H9 (cell line): ENCODE measurements at regions not wholly inside any gene's neighbourhood (a gene's known extent, or its start where the extent isn't known, plus 50 kb on each side); places are given as distances from the start of the nearest gene placed in this dataset.

Source experiments
- DNase-seq: peaks from one replicate; pipeline ENCODE4 v3.0.0-alpha.2; 2017
- H2AFZ ChIP-seq: one replicate; pipeline ENCODE4 v1.6.1; 2013; ENCODE audit warnings: mild to moderate bottlenecking, low read length, control low read depth, moderate library complexity
- H2AK5ac ChIP-seq: 2 replicates; pipeline ENCODE4 v1.6.1; 2013; ENCODE audit warnings: low read length, control low read depth, mixed read lengths; ENCODE audit not compliant: insufficient read length
- H2BK120ac ChIP-seq: one replicate; pipeline ENCODE4 v1.6.1; 2013; ENCODE audit warnings: low read depth, mild to moderate bottlenecking, low read length, control low read depth, inconsistent platforms; ENCODE audit not compliant: poor library complexity, severe bottlenecking
- H2BK12ac ChIP-seq: 2 replicates; pipeline ENCODE4 v1.6.1; 2013; ENCODE audit warnings: low read length, control low read depth, mixed read lengths, low read depth; ENCODE audit not compliant: insufficient read length
- H2BK15ac ChIP-seq: 2 replicates; pipeline ENCODE4 v1.6.1; 2013; ENCODE audit warnings: low read depth, low read length, control low read depth
- H2BK20ac ChIP-seq: one replicate; pipeline ENCODE4 v1.6.1; 2013; ENCODE audit warnings: low read depth, mild to moderate bottlenecking, low read length, control low read depth, inconsistent platforms; ENCODE audit not compliant: poor library complexity, severe bottlenecking
- H2BK5ac ChIP-seq: 2 replicates; pipeline ENCODE4 v1.6.1; 2013; ENCODE audit warnings: low read length, control low read depth, mixed read lengths; ENCODE audit not compliant: insufficient read length
- H3K14ac ChIP-seq: 2 replicates; pipeline ENCODE4 v1.6.1; 2013; ENCODE audit warnings: low read length, control low read depth; ENCODE audit not compliant: insufficient read depth
- H3K18ac ChIP-seq: 2 replicates; pipeline ENCODE4 v1.6.1; 2013; ENCODE audit warnings: low read depth, mild to moderate bottlenecking, mixed read lengths, low read length, control low read depth; ENCODE audit not compliant: insufficient read length
- H3K23ac ChIP-seq: 2 replicates; pipeline ENCODE4 v1.6.1; 2013; ENCODE audit warnings: low read length, control low read depth, mixed read lengths, low read depth; ENCODE audit not compliant: insufficient read length
- H3K23me2 ChIP-seq: 2 replicates; pipeline ENCODE4 v1.6.1; 2013; ENCODE audit warnings: low read depth, mild to moderate bottlenecking, mixed read lengths, low read length, control low read depth; ENCODE audit not compliant: insufficient read length, poor library complexity, severe bottlenecking
- H3K27ac ChIP-seq: 2 replicates; pipeline ENCODE4 v1.5.1; 2013; ENCODE audit warnings: low read length, control low read depth, mixed read lengths, low read depth; ENCODE audit not compliant: insufficient read length
- H3K27me3 ChIP-seq: 2 replicates; pipeline ENCODE4 v1.6.1; 2013; ENCODE audit warnings: low read length, control low read depth, inconsistent platforms; ENCODE audit not compliant: insufficient read depth
- H3K4ac ChIP-seq: 2 replicates; pipeline ENCODE4 v1.6.1; 2013; ENCODE audit warnings: low read depth, mild to moderate bottlenecking, control low read depth, inconsistent platforms, low read length, moderate library complexity
- H3K4me1 ChIP-seq: 2 replicates; pipeline ENCODE4 v1.6.1; 2013; ENCODE audit warnings: low read length, control low read depth, inconsistent platforms; ENCODE audit not compliant: insufficient read depth
- H3K4me2 ChIP-seq: 2 replicates; pipeline ENCODE4 v1.6.1; 2013; ENCODE audit warnings: low read length, control low read depth, mixed read lengths; ENCODE audit not compliant: insufficient read length, insufficient read depth
- H3K56ac ChIP-seq: 2 replicates; pipeline ENCODE4 v1.6.1; 2013; ENCODE audit warnings: low read depth, mild to moderate bottlenecking, mixed read lengths, low read length, control low read depth; ENCODE audit not compliant: insufficient read length
- H3K79me1 ChIP-seq: 2 replicates; pipeline ENCODE4 v1.6.1; 2013; ENCODE audit warnings: low read depth, mild to moderate bottlenecking, moderate library complexity, low read length, control low read depth, inconsistent platforms; ENCODE audit not compliant: insufficient read depth, poor library complexity, severe bottlenecking
- H3K79me2 ChIP-seq: 2 replicates; pipeline ENCODE4 v1.6.1; 2013; ENCODE audit warnings: low read length, control low read depth, inconsistent platforms; ENCODE audit not compliant: insufficient read depth
- H3K9ac ChIP-seq: 2 replicates; pipeline ENCODE4 v1.6.1; 2013; ENCODE audit warnings: low read length, control low read depth, mixed read lengths; ENCODE audit not compliant: insufficient read length; ENCODE audit errors: extremely low read depth
- H3K9me3 ChIP-seq: one replicate; pipeline ENCODE4 v1.6.1; 2013; ENCODE audit warnings: low read depth, low read length, inconsistent platforms; ENCODE audit not compliant: control insufficient read depth
- H3T11ph ChIP-seq: one replicate; pipeline ENCODE4 v1.6.1; 2013; ENCODE audit warnings: mild to moderate bottlenecking, low read length, control low read depth, inconsistent platforms
- H4K20me1 ChIP-seq: one replicate; pipeline ENCODE4 v1.6.1; 2013; ENCODE audit not compliant: control insufficient read depth, insufficient read length, insufficient read depth
- H4K5ac ChIP-seq: 2 replicates; pipeline ENCODE4 v1.6.1; 2013; ENCODE audit warnings: low read depth, mild to moderate bottlenecking, mixed read lengths, low read length, control low read depth; ENCODE audit not compliant: insufficient read length
- H4K8ac ChIP-seq: replicated peaks from 2 replicates; pipeline ENCODE4 v1.6.1; 2013; ENCODE audit warnings: low read length, control low read depth, mixed read lengths, low read depth; ENCODE audit not compliant: insufficient read length
- H4K91ac ChIP-seq: 2 replicates; pipeline ENCODE4 v1.6.1; 2013; ENCODE audit warnings: low read depth, mild to moderate bottlenecking, moderate library complexity, mixed read lengths, low read length, control low read depth; ENCODE audit not compliant: insufficient read length
- H3K27ac Mint-ChIP-seq, 3 experiments: 2 replicates in 2 of 3; 3 replicates in 1 of 3; pipeline ENCODE4 v1.8.0; 2020 to 2021; ENCODE audit warnings: mixed read lengths in 3 of 3, mild to moderate bottlenecking in 1 of 3, moderate library complexity in 1 of 3
- H3K27me3 Mint-ChIP-seq: 2 replicates; pipeline ENCODE4 v1.8.0; 2021; ENCODE audit warnings: low read depth, mild to moderate bottlenecking, moderate library complexity, mixed read lengths
- H3K36me3 Mint-ChIP-seq, 3 experiments: 2 replicates in 2 of 3; 3 replicates in 1 of 3; pipeline ENCODE4 v1.8.0; 2020 to 2021; ENCODE audit warnings: low read depth in 3 of 3, mixed read lengths in 3 of 3; ENCODE audit not compliant: insufficient read depth in 1 of 3
- H3K4me1 Mint-ChIP-seq, 2 experiments: 2 replicates each; pipeline ENCODE4 v1.8.0; 2020; ENCODE audit warnings: mixed read lengths in 2 of 2
- H3K4me3 Mint-ChIP-seq, 2 experiments: 2 replicates in 1 of 2; 3 replicates in 1 of 2; pipeline ENCODE4 v1.8.0; 2020 to 2021; ENCODE audit warnings: mild to moderate bottlenecking in 2 of 2, mixed read lengths in 2 of 2, moderate library complexity in 1 of 2
- H3K9me3 Mint-ChIP-seq, 2 experiments: 2 replicates in 1 of 2; 3 replicates in 1 of 2; pipeline ENCODE4 v1.8.0; 2020; ENCODE audit warnings: mild to moderate bottlenecking in 2 of 2, mixed read lengths in 2 of 2, moderate library complexity in 1 of 2
- WGBS: extraction: QIAGEN DNeasy Blood & Tissue Kit; methylation state at CpG from one replicate; pipeline ENCODE4 v1.1.7; 2013; ENCODE audit warnings: missing lambda C conversion rate, low lambda C conversion rate, mixed read lengths; ENCODE audit not compliant: insufficient read length; ENCODE audit errors: extremely low coverage; 5-methylcytosine and 5-hydroxymethylcytosine counted together
- TF ChIP-seq, protein P1 (sequence below): fragments of 200-600 bp; sonication (generic); conservative IDR thresholded peaks from 3 replicates; pipeline ENCODE4 v1.8.0; 2021; ENCODE audit warnings: antibody characterized with exemption, mild to moderate bottlenecking

DNA sequence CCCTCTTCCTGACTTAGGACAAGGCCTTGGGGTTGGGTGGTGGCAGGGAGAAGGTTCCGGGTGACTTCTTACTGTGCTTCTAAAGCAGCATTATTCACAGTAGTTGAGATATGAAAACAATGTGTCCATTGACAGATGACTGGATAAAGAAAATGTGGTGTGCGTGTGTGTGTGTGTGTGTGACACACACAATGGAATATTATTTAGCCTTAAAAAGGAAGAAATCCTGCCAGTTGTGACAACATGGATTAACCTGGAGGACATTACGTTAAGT, 128.1 kb upstream of the RASGRP1 start:
- Histone ChIP-seq H3K9ac (no peak overlapping the region), H3K4me1 (no peaks in the 10 kb centered on the region; the same call in 1 of the 2 replicates), H3K27ac (no peak overlapping the region), H3K79me1 (no peaks in the 10 kb centered on the region), H2BK15ac (no peak overlapping the region), H3K23me2 (peaks cover 2% of the 10 kb centered on the region), H3K79me2 (no peaks in the 10 kb centered on the region), H2BK5ac (no peak overlapping the region), H3K27me3 (no peaks in the 10 kb centered on the region), H3K9me3 (no peaks in the 10 kb centered on the region), H2AK5ac (no peak overlapping the region), H3K18ac (no peak overlapping the region), H4K20me1 (no peaks in the 10 kb centered on the region), H3K4ac (no peak overlapping the region), H3K14ac (no peak overlapping the region), H3K23ac (no peak overlapping the region), H4K91ac (no peak overlapping the region), H4K8ac (no peak overlapping the region), H3T11ph (no peak overlapping the region), H2BK20ac (no peak overlapping the region), H3K4me2 (no peak overlapping the region), H2BK12ac (no peak overlapping the region), H2AFZ (no peak overlapping the region), H3K56ac (no peak overlapping the region), H4K5ac (no peak overlapping the region), H2BK120ac (no peak overlapping the region)
- WGBS: no CpG with 5 or more reads among the region's 3 CpGs
- Mint-ChIP-seq H3K27ac (no peak overlapping the region), H3K36me3 (no peaks in the 10 kb centered on the region), H3K4me1 (peaks cover 8 to 13% of the 10 kb centered on the region in 2 experiments), H3K27me3 (0 out of 2 replicates have a peak, but pooled peaks cover 2% of the 10 kb centered on the region), H3K9me3 (no peaks in the 10 kb centered on the region), H3K4me3 (no peak overlapping the region)
- no peak for DNase-seq
- TF ChIP-seq, protein P1, sequence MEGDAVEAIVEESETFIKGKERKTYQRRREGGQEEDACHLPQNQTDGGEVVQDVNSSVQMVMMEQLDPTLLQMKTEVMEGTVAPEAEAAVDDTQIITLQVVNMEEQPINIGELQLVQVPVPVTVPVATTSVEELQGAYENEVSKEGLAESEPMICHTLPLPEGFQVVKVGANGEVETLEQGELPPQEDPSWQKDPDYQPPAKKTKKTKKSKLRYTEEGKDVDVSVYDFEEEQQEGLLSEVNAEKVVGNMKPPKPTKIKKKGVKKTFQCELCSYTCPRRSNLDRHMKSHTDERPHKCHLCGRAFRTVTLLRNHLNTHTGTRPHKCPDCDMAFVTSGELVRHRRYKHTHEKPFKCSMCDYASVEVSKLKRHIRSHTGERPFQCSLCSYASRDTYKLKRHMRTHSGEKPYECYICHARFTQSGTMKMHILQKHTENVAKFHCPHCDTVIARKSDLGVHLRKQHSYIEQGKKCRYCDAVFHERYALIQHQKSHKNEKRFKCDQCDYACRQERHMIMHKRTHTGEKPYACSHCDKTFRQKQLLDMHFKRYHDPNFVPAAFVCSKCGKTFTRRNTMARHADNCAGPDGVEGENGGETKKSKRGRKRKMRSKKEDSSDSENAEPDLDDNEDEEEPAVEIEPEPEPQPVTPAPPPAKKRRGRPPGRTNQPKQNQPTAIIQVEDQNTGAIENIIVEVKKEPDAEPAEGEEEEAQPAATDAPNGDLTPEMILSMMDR: no peak
